ENCODE measurements at regions not wholly inside any gene's neighbourhood (a gene's known extent, or its start where the extent isn't known, plus 50 kb on each side); places are given as distances from the start of the nearest gene placed in this dataset.

- Histone ChIP-seq H3K9ac (ENCODE audit: low read depth, low read length) (no peak overlapping the region), H3K4me1 (ENCODE audit: insufficient read depth, low read length) (no peaks in the 10 kb centered on the region), H3K36me3 (ENCODE audit: insufficient read depth, low read length) (no peaks in the 10 kb centered on the region), H3K9me3 (ENCODE audit: control insufficient read depth, insufficient read depth, low read length) (no peaks in the 10 kb centered on the region)
Observed at GRCh38 chr16:85996843-85997242, 97.9 kb downstream of the IRF8 start.

DNA sequence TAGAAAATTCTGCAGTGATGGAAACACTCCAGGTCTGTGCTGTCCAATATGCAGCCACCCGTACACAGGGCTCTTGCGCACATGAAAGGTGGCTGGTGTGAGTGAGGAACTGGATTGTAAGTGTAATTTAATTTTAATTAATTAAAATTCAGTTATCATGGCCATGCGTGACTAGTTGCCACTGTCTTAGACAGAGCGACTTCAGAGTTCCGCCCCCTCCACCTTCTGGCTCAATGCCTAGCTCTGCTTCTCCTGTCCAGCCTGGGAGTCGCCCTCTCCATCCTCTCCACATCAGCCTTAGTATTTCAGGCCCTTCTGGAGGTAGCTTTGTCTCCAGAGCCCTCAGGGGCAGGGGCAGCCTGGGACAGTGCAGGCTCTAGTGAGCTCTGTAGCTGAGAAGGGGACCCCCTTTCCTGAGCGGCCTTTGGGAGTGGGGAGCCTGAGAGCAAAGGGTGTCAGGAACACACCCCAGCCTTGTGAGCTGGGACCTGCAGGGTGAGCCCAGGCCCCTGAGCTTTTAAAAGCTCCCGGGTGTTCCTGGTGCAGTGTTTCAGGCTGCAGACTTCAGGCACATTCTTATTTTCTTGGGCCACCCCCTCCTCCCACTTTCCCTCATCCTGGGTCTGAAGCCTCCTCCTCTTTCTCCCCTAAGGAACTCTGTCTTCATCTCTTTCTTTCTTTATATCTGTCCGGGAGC is 99.4 kb downstream of the IRF8 start:
- H3K4me1 ChIP-seq (ENCODE audit: insufficient read depth, low read length): no peaks in the 10 kb centered on the region
- no peaks in the 10 kb centered on the region for H3K36me3 ChIP-seq (ENCODE audit: insufficient read depth, low read length)
- no peaks in the 10 kb centered on the region for H3K9me3 ChIP-seq (ENCODE audit: control insufficient read depth, insufficient read depth, low read length)
- H3K9ac ChIP-seq (ENCODE audit: low read depth, low read length): no peak overlapping the region

- H3K9ac ChIP-seq (ENCODE audit: low read depth, low read length): no peak overlapping the region
- H3K36me3 ChIP-seq (ENCODE audit: insufficient read depth, low read length): no peaks in the 10 kb centered on the region
- H3K9me3 ChIP-seq (ENCODE audit: control insufficient read depth, insufficient read depth, low read length): no peaks in the 10 kb centered on the region
- H3K4me1 ChIP-seq (ENCODE audit: insufficient read depth, low read length): no peaks in the 10 kb centered on the region
Observed at GRCh38 chr16:85998868-85999729, 100.1 kb downstream of the IRF8 start.

DNA sequence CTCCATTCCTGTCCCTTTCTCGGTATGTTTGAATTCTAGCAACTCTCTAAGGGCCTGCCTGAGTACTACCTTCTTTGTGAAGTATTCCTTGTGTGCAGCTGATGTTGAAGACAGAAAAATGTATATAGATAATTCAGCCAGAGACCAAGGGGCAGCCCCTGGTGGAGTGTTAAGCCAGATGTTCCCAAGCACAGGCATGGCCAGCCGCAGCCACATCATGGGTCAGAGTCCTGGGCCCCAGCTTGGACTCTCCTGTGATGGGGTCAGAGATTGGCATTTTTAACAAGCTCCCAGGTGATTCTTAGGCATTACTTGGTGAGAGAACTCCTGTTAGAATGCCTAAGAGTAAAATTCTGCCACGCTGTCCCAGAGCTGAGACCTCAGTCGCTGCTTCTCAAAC is 100.8 kb downstream of the IRF8 start:
- H3K9ac ChIP-seq (ENCODE audit: low read depth, low read length): no peak overlapping the region
- no peaks in the 10 kb centered on the region for H3K36me3 ChIP-seq (ENCODE audit: insufficient read depth, low read length)
- no peaks in the 10 kb centered on the region for H3K4me1 ChIP-seq (ENCODE audit: insufficient read depth, low read length)

DNA sequence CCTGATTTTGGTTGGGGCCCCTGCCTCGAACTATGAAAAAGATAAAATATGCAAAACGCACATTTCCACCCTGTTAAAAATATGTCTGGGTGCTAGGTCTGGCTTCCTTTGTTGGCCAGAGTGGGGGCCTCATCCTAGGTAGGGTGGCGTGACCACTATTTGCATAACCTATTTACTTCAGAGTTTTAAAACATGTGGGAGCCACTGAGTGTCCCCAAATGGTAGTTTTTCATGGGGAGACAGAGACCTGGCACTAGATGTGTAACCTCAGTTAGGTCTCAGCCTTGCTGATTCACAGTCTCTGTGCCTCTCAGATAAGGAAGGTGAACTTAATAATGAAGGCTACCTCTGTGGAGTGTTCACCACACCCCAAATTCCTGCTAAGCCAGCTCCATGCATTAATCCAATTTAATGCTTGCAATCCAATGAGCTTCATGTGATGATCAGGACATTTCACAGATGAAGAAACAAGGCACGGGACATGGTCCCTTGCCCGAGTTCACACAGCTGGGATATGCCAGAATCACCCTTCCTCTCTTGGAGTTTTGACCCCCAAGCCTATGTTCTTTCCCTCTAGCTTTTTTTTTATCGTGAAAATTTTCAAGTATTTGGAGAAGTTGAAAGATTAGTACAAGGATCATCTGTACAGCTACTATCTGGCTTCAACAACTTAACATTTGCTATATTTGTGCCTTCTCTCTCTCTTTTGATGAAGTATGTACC is 103.4 kb downstream of the IRF8 start:
- Histone ChIP-seq H3K9ac (ENCODE audit: low read depth, low read length) (no peak overlapping the region), H3K9me3 (ENCODE audit: control insufficient read depth, insufficient read depth, low read length) (no peaks in the 10 kb centered on the region), H3K36me3 (ENCODE audit: insufficient read depth, low read length) (no peaks in the 10 kb centered on the region), H3K4me1 (ENCODE audit: insufficient read depth, low read length) (no peaks in the 10 kb centered on the region)

More for the DNA sequence above, 100.8 kb downstream of the IRF8 start:
- H3K9me3 ChIP-seq (ENCODE audit: control insufficient read depth, insufficient read depth, low read length): no peaks in the 10 kb centered on the region

DNA sequence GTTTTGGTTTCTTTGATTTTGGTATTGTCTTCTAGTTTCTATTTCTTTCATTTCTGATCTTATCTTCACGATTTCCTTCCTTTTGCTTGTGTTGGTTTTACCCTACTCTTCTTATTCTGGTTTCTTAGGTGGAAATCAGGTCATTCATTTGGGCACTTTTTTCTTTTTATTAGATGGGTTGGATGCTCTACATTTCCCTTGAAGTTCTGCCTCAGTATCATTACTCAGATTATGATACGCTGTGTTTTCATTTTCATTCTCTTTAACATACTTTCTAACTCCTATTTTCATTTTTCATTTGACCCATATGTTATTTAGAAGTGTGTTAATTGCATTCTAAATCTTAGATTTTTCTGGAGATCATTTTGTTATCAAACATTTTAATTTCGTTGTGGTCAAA is 108.6 kb downstream of the IRF8 start:
- Histone ChIP-seq H3K9ac (ENCODE audit: low read depth, low read length) (no peak overlapping the region), H3K36me3 (ENCODE audit: insufficient read depth, low read length) (no peaks in the 10 kb centered on the region), H3K9me3 (ENCODE audit: control insufficient read depth, insufficient read depth, low read length) (no peaks in the 10 kb centered on the region), H3K4me1 (ENCODE audit: insufficient read depth, low read length) (no peaks in the 10 kb centered on the region)

DNA sequence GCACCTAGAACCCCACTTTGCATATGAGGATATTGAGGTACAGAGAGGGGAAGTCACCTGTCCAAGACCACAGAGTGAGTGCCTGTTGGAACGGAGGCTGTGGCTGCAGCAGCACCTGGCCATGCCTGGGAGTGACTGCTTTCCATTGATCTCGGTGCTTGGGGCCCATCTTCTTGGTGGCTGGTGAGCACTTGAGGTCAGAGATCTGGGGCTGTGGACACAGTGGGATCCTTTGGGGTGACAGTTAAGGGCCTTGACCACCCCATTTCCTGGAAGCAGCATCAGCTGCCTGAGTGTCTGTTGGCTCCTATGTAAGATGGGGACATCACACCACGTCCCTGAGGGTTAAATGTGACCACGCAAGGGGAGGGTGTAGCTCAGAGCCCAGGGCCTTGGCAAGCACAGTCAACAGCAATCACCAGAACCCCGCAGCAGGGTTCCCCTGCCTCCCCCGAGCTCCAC is 111.7 kb downstream of the IRF8 start:
- Histone ChIP-seq H3K9me3 (ENCODE audit: control insufficient read depth, insufficient read depth, low read length) (no peaks in the 10 kb centered on the region), H3K36me3 (ENCODE audit: insufficient read depth, low read length) (no peaks in the 10 kb centered on the region), H3K4me1 (ENCODE audit: insufficient read depth, low read length) (no peaks in the 10 kb centered on the region), H3K9ac (ENCODE audit: low read depth, low read length) (no peak overlapping the region)

DNA sequence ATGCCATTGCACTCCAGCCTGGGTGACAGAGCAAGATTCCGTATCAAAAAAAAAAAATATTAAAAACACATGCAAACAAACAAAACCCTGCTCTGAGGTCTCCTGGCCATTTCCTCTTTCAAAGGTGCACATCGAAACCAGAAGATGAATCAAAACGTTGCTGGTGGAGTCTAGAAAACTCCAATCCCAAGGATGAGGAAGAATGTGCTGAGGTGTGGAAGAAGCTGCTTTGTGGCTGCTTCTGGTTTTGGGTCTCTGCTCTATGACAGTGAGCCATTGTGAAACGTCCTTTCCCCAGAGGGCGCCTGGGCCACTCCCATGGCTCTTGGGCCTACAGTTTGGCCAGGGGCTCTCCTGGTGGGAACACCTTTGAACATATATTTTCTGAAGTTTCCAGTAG is 112.6 kb downstream of the IRF8 start:
- no peak overlapping the region for H3K9ac ChIP-seq (ENCODE audit: low read depth, low read length)
- no peaks in the 10 kb centered on the region for H3K36me3 ChIP-seq (ENCODE audit: insufficient read depth, low read length)
- H3K9me3 ChIP-seq (ENCODE audit: control insufficient read depth, insufficient read depth, low read length): no peaks in the 10 kb centered on the region
- no peaks in the 10 kb centered on the region for H3K4me1 ChIP-seq (ENCODE audit: insufficient read depth, low read length)

- no peaks in the 10 kb centered on the region for H3K4me1 ChIP-seq (ENCODE audit: insufficient read depth, low read length)
- H3K36me3 ChIP-seq (ENCODE audit: insufficient read depth, low read length): no peaks in the 10 kb centered on the region
- H3K9ac ChIP-seq (ENCODE audit: low read depth, low read length): no peak overlapping the region
- no peaks in the 10 kb centered on the region for H3K9me3 ChIP-seq (ENCODE audit: control insufficient read depth, insufficient read depth, low read length)
Observed at GRCh38 chr16:86012221-86012620, 113.3 kb downstream of the IRF8 start.

- Histone ChIP-seq H3K9me3 (ENCODE audit: control insufficient read depth, insufficient read depth, low read length) (no peaks in the 10 kb centered on the region), H3K4me1 (ENCODE audit: insufficient read depth, low read length) (no peaks in the 10 kb centered on the region), H3K36me3 (ENCODE audit: insufficient read depth, low read length) (no peaks in the 10 kb centered on the region), H3K9ac (ENCODE audit: low read depth, low read length) (no peak overlapping the region)
Observed at GRCh38 chr16:86013867-86014266, 114.9 kb downstream of the IRF8 start.

- Histone ChIP-seq H3K4me1 (ENCODE audit: insufficient read depth, low read length) (no peaks in the 10 kb centered on the region), H3K9ac (ENCODE audit: low read depth, low read length) (no peak overlapping the region), H3K36me3 (ENCODE audit: insufficient read depth, low read length) (no peaks in the 10 kb centered on the region), H3K9me3 (ENCODE audit: control insufficient read depth, insufficient read depth, low read length) (no peaks in the 10 kb centered on the region; the same call in 1 of the 2 replicates)
Observed at GRCh38 chr16:86015606-86016005, 116.6 kb downstream of the IRF8 start.

DNA sequence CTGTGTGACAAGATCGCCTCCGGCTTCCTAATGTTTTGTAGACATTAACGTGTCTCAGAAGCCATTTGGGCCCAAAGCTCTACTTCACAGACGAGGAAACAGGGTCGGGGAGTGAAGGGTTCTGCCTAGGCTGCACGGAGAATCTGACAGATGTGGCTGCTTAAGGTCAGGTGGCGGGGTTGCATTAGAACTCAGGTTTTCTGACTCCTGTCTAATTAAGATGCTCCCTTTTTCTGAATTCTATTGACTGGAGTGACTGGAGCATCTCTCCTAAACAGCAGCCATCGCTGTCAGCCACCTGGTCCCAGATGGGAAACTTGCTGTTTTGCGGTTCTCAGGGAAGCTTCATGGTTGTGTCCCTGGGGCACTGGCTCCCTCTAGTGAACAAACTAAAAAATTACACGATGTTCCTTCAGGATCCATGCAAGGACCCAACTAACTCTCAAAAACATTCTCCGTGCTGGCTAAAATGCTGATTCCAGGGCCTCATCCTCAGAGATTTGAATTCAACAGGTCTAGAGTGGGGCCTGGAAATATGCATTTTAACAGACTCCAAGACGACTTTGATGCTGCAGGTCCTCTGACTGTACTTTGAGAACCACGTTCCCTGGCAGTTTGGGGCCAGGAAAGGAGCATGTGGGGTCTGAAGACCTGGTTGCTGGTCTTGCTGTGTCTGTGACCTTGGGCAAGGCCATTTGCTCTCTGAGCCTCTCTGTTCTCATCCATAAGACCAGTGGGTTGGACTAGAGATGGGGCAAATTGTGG is 117.4 kb downstream of the IRF8 start:
- Histone ChIP-seq H3K9ac (ENCODE audit: low read depth, low read length) (no peak overlapping the region), H3K36me3 (ENCODE audit: insufficient read depth, low read length) (no peaks in the 10 kb centered on the region), H3K9me3 (ENCODE audit: control insufficient read depth, insufficient read depth, low read length) (no peaks in the 10 kb centered on the region; the same call in 1 of the 2 replicates), H3K4me1 (ENCODE audit: insufficient read depth, low read length) (no peaks in the 10 kb centered on the region)

GRCh38 chr16:86018071-86018470 is 119.1 kb downstream of the IRF8 start:
- no peaks in the 10 kb centered on the region for H3K36me3 ChIP-seq (ENCODE audit: insufficient read depth, low read length)
- H3K9ac ChIP-seq (ENCODE audit: low read depth, low read length): no peak overlapping the region
- peaks cover 2% of the 10 kb centered on the region for H3K9me3 ChIP-seq (ENCODE audit: control insufficient read depth, insufficient read depth, low read length)
- no peaks in the 10 kb centered on the region for H3K4me1 ChIP-seq (ENCODE audit: insufficient read depth, low read length)

DNA sequence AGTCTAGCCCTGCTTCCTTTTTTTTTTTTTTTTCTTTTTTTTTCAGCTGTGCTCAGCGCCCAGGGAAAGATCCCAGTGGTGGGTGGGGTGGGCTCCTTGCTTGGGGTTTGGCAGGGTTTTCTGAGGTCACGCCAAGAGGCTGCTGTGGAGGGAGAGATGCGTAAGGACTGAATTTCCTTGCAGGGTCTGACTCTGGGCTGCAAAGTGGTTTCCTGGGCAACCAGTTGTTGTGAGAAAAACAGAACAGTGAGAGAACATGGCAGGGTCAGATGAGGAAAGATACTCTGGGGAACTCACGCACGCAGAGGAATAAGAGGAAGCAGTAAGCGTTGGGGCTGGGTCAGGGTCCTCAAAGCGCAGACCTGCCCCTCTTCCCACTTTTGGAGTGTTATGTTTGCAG is 119.5 kb downstream of the IRF8 start:
- peaks cover 2% of the 10 kb centered on the region for H3K9me3 ChIP-seq (ENCODE audit: control insufficient read depth, insufficient read depth, low read length)
- no peaks in the 10 kb centered on the region for H3K4me1 ChIP-seq (ENCODE audit: insufficient read depth, low read length)
- H3K9ac ChIP-seq (ENCODE audit: low read depth, low read length): no peak overlapping the region
- no peaks in the 10 kb centered on the region for H3K36me3 ChIP-seq (ENCODE audit: insufficient read depth, low read length)

Measured in ES-I3 (cell line).